ENCODE measurements at regions not wholly inside any gene's neighbourhood (a gene's known extent, or its start where the extent isn't known, plus 50 kb on each side); places are given as distances from the start of the nearest gene placed in this dataset.

DNA sequence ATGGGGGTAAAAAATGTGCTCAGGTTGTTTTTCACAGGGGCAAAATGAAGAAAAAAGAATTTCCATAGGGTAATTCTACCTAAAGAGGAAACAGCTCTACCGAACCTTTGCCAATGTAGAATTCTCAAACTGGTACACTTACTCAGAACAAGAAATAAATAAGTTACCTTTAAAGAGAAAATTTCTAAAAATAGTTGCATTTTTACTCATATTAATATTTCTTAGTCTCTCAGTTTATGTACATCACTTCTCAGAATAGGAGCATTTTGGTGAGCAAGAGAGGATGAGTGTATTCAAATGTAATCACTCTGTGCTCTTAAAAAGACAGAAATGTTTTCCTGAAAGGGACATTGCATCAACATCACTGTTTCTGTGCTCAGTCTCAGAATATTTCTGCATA is 574.7 kb upstream of the SLC8A1 start:
- Histone ChIP-seq H3K27me3 (ENCODE audit: insufficient read depth, low read depth) (no peaks in the 10 kb centered on the region), H3K79me2 (ENCODE audit: low read depth) (no peaks in the 10 kb centered on the region), H2AFZ (no peak overlapping the region), H3F3A (ENCODE audit: insufficient read depth, low read depth) (no peaks in the 10 kb centered on the region), H3K9me2 (ENCODE audit: insufficient read depth) (no peaks in the 10 kb centered on the region), H3K4me1 (replicated peaks; ENCODE audit: insufficient read depth) (no peaks in the 10 kb centered on the region), H4K20me1 (ENCODE audit: insufficient read depth) (no peaks in the 10 kb centered on the region), H3K4me2 (no peak overlapping the region), H3K27ac (no peak overlapping the region), H3K36me3 (ENCODE audit: low read depth) (no peaks in the 10 kb centered on the region), H3K9me3 (ENCODE audit: insufficient read depth, low read depth) (no peaks in the 10 kb centered on the region), H3K4me3 (no peak overlapping the region)
- POLR2A ChIA-PET (ENCODE audit: unreplicated experiment): no interaction called here
- intact Hi-C loops (cut with micrococcal nuclease; ENCODE audit: unreplicated experiment): no loop called here
- TF ChIP-seq, protein P1, sequence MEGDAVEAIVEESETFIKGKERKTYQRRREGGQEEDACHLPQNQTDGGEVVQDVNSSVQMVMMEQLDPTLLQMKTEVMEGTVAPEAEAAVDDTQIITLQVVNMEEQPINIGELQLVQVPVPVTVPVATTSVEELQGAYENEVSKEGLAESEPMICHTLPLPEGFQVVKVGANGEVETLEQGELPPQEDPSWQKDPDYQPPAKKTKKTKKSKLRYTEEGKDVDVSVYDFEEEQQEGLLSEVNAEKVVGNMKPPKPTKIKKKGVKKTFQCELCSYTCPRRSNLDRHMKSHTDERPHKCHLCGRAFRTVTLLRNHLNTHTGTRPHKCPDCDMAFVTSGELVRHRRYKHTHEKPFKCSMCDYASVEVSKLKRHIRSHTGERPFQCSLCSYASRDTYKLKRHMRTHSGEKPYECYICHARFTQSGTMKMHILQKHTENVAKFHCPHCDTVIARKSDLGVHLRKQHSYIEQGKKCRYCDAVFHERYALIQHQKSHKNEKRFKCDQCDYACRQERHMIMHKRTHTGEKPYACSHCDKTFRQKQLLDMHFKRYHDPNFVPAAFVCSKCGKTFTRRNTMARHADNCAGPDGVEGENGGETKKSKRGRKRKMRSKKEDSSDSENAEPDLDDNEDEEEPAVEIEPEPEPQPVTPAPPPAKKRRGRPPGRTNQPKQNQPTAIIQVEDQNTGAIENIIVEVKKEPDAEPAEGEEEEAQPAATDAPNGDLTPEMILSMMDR (conservative IDR thresholded peaks at IDR 0.05): no peak
- TF ChIP-seq EZH2 (IDR thresholded peaks at IDR 0.05; ENCODE audit: low read depth): no peak
- no TSS peak for BruUV-seq (replicated peaks)
- no peak for DNase-seq
- CTCF ChIA-PET: no interaction called here

DNA sequence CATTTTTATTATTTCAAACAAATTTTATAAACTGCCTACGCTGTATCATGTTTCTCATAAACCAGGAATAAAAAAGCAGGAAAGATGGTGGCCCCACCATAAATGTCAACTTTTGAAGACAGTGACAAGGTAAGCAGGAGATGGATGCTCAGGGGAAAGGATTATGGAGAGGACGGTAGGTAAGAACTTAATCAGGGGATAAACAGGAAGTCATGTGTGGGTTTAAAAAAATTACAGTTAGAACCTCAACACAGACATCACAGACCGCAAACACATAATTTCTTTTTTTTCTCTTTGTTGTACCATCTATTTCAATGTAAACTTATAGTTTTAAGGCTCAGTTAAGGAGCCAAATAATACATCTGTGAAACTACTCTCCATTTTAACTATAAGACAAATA is 575.2 kb upstream of the SLC8A1 start:
- Histone ChIP-seq H3K9me2 (ENCODE audit: insufficient read depth) (no peaks in the 10 kb centered on the region), H3K4me2 (no peak overlapping the region), H3K27ac (no peak overlapping the region), H2AFZ (no peak overlapping the region), H3K27me3 (ENCODE audit: insufficient read depth, low read depth) (no peaks in the 10 kb centered on the region), H3K9me3 (ENCODE audit: insufficient read depth, low read depth) (no peaks in the 10 kb centered on the region), H3K4me3 (no peak overlapping the region), H3K4me1 (replicated peaks; ENCODE audit: insufficient read depth) (no peaks in the 10 kb centered on the region), H4K20me1 (ENCODE audit: insufficient read depth) (no peaks in the 10 kb centered on the region), H3K79me2 (ENCODE audit: low read depth) (no peaks in the 10 kb centered on the region), H3K36me3 (ENCODE audit: low read depth) (no peaks in the 10 kb centered on the region), H3F3A (ENCODE audit: insufficient read depth, low read depth) (no peaks in the 10 kb centered on the region)
- CTCF ChIA-PET: no interaction called here
- POLR2A ChIA-PET (ENCODE audit: unreplicated experiment): no interaction called here
- intact Hi-C loops (cut with micrococcal nuclease; ENCODE audit: unreplicated experiment): no loop called here
- BruUV-seq (replicated peaks): no TSS peak
- TF ChIP-seq, protein P1 (conservative IDR thresholded peaks at IDR 0.05): no peak
- TF ChIP-seq EZH2 (IDR thresholded peaks at IDR 0.05; ENCODE audit: low read depth): no peak
- no peak for DNase-seq

GRCh38 chr2:41031282-41031681 is 579.4 kb upstream of the SLC8A1 start:
- Histone ChIP-seq H2AFZ (no peak overlapping the region), H3K9me3 (ENCODE audit: insufficient read depth, low read depth) (no peaks in the 10 kb centered on the region), H3K79me2 (ENCODE audit: low read depth) (no peaks in the 10 kb centered on the region), H3K9me2 (ENCODE audit: insufficient read depth) (no peaks in the 10 kb centered on the region), H4K20me1 (ENCODE audit: insufficient read depth) (no peaks in the 10 kb centered on the region), H3K27ac (no peak overlapping the region), H3K4me3 (no peak overlapping the region), H3F3A (ENCODE audit: insufficient read depth, low read depth) (no peaks in the 10 kb centered on the region), H3K4me1 (replicated peaks; ENCODE audit: insufficient read depth) (no peaks in the 10 kb centered on the region), H3K36me3 (ENCODE audit: low read depth) (no peaks in the 10 kb centered on the region), H3K27me3 (ENCODE audit: insufficient read depth, low read depth) (no peaks in the 10 kb centered on the region), H3K4me2 (no peak overlapping the region)
- no TSS peak for BruUV-seq (replicated peaks)
- TF ChIP-seq, protein P1 (conservative IDR thresholded peaks at IDR 0.05): no peak
- no peak for TF ChIP-seq EZH2 (IDR thresholded peaks at IDR 0.05; ENCODE audit: low read depth)
- ChIA-PET POLR2A (ENCODE audit: unreplicated experiment) (no interaction called here), CTCF (no interaction called here)
- DNase-seq: no peak
- intact Hi-C loops (cut with micrococcal nuclease; ENCODE audit: unreplicated experiment): no loop called here

All from PC-9 (cell line).